Mucosa of descending colon (tissue), 3 donors: ENCODE measurements at regions not wholly inside any gene's neighbourhood (a gene's known extent, or its start where the extent isn't known, plus 50 kb on each side); places are given as distances from the start of the nearest gene placed in this dataset.

Experiments used
- ATAC-seq: fragments of 200-7000 bp; cut with Tn5 transposase; one replicate; pipeline ENCODE4 v1.9.1; 2020; ENCODE audit warnings: mild to moderate bottlenecking, moderate library complexity
- DNase-seq, 3 donors: peaks; one replicate each; pipeline ENCODE4 v3.0.0-alpha.2; 2020
- H3K36me3 ChIP-seq: fragments of 200-600 bp; one replicate; pipeline ENCODE4 v1.8.0; 2021; ENCODE audit warnings: low read depth, mild to moderate bottlenecking
- H3K4me1 ChIP-seq: fragments of 200-600 bp; one replicate; pipeline ENCODE4 v1.8.0; 2021; ENCODE audit warnings: low read depth, mild to moderate bottlenecking
- H3K4me3 ChIP-seq: fragments of 200-600 bp; one replicate; pipeline ENCODE4 v1.8.0; 2021; ENCODE audit warnings: mild to moderate bottlenecking
- H3K9me3 ChIP-seq: fragments of 200-600 bp; one replicate; pipeline ENCODE4 v1.8.0; 2021; ENCODE audit warnings: mild to moderate bottlenecking
- intact Hi-C, 2 donors: fragments of 100-400 bp; cut with DNase I in 1 of 2; cut with micrococcal nuclease in 1 of 2; formaldehyde crosslinking; loops; one replicate each; pipeline versions ENCODE4 v1.11.0 to v1.11.1; 2022; cut with DNase I, micrococcal nuclease
- TF ChIP-seq, protein P1 (sequence below): fragments of 200-600 bp; IDR thresholded peaks from one replicate; pipeline ENCODE4 v1.8.0; 2022; ENCODE audit warnings: antibody characterized with exemption, mild to moderate bottlenecking
- donor health status: DM: no; HTN: no; CAD: no; lungs with moderate emphysema.
- donor health status: DM: no; HTN: no; CAD: no.
- donor health status: DM: no; HTN: yes; CAD: no.

DNA sequence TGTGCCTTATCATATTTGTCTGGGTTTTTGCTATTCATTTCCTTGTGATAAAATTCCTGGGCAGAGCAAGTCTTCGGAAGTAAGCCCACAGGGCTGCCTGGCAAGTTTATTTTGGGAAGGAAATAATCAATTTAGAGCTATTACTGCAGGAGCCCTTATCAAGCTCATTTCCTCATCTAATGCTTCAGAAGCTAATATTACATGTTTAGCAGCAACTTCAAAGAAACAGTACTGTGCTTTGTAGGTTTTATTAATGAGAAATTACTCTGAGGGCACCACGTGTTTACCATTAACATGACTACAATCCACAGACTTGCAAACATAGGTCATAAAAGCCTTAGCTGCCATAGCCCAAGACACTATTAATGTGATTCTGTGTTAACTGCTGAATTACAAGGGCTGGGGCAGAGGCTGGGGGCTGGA is 540.0 kb downstream of the SPRY1 start:
- Histone ChIP-seq H3K9me3 (no peaks in the 10 kb centered on the region), H3K36me3 (no peaks in the 10 kb centered on the region), H3K4me1 (no peaks in the 10 kb centered on the region), H3K4me3 (no peak overlapping the region)
- intact Hi-C loops: no loop called here
- no peak for DNase-seq
- no peak for ATAC-seq
- TF ChIP-seq, protein P1, sequence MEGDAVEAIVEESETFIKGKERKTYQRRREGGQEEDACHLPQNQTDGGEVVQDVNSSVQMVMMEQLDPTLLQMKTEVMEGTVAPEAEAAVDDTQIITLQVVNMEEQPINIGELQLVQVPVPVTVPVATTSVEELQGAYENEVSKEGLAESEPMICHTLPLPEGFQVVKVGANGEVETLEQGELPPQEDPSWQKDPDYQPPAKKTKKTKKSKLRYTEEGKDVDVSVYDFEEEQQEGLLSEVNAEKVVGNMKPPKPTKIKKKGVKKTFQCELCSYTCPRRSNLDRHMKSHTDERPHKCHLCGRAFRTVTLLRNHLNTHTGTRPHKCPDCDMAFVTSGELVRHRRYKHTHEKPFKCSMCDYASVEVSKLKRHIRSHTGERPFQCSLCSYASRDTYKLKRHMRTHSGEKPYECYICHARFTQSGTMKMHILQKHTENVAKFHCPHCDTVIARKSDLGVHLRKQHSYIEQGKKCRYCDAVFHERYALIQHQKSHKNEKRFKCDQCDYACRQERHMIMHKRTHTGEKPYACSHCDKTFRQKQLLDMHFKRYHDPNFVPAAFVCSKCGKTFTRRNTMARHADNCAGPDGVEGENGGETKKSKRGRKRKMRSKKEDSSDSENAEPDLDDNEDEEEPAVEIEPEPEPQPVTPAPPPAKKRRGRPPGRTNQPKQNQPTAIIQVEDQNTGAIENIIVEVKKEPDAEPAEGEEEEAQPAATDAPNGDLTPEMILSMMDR: no peak

DNA sequence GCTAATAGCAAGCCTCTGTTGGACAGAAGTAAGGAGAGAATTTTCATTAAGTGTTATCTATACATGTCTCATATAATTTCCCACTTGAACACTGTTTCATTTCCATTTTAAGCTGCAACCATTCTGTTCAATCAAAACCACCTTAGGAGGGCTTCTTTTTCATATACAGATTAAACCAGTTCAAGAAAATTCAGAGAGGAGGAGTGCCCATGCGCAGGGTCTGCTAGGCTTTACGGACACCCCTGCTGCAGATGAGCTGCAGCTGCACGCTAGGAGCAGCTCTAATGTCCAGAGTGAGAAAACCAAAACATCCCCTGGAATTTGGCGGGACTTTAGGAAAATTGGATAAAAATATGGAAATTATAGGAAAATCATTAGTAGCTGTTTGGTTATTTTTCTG is 541.0 kb downstream of the SPRY1 start:
- intact Hi-C loops: no loop called here
- TF ChIP-seq, protein P1: no peak
- no peaks in the 10 kb centered on the region for H3K9me3 ChIP-seq
- no peaks in the 10 kb centered on the region for H3K4me1 ChIP-seq
- ATAC-seq (no peak), DNase-seq (no peak)
- H3K4me3 ChIP-seq: no peak overlapping the region
- H3K36me3 ChIP-seq: no peaks in the 10 kb centered on the region

DNA sequence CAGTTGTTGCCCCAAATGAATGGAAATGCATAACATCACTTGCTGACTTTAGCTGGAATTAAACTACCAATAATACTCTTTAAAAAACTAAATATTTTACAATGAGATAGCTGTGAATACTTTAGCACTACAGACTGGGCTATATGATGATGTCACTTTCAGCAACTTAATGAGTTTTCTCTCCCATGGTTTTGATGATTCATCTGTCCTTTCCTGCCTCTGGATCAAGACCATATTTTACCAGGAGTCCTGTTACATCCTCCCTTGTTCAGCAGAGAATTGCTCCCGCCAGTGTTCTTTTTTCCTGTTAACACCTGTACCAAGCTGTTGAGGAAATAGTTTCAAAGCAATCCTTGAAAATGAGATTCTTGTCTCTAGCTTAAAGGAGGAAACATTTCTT is 543.0 kb downstream of the SPRY1 start:
- Histone ChIP-seq H3K4me1 (no peaks in the 10 kb centered on the region), H3K36me3 (no peaks in the 10 kb centered on the region), H3K9me3 (no peaks in the 10 kb centered on the region), H3K4me3 (no peak overlapping the region)
- DNase-seq (no peak), ATAC-seq (no peak)
- TF ChIP-seq, protein P1: no peak
- intact Hi-C loops: no loop called here

DNA sequence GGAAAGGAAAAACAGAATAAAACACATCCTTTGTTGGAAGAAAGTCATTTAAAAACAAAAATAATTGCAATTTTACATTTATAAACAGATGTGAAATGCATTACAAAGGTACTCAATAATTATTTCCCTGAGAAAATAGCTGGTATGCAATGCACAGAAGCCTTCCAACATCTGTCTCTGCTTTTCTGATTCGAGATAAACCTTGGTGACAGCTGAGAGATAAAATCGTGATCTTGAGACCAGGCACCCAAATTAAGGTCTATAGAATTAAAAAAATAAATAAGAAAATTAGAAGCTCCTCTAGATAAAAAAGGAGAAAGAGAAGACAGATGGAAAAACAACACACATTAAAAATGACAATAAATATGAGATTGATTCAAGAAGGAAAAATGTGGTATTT is 544.0 kb downstream of the SPRY1 start:
- no peak for ATAC-seq
- TF ChIP-seq, protein P1: no peak
- Histone ChIP-seq H3K4me1 (no peaks in the 10 kb centered on the region), H3K9me3 (no peaks in the 10 kb centered on the region), H3K36me3 (no peaks in the 10 kb centered on the region), H3K4me3 (no peak overlapping the region)
- intact Hi-C loops: no loop called here
- no peak for DNase-seq

DNA sequence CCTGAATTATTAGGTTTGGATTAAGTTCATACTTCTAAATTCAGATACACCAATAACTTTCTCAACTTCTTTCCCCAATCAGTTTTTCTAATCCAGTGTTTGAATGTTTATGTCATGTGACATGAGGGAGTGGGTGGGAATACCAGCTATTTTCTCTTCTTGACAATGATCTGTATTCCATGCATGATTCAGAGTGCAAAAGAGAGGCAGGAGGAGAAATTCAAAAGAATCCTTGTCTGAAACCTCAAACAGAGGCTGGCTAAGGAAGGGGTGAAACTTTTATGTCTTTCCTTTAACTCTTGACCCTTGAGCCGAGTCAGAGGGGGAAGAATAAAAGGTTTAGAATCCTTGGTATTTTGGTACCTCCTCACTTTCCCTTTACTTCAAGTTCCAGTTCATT is 544.7 kb downstream of the SPRY1 start:
- Histone ChIP-seq H3K9me3 (no peaks in the 10 kb centered on the region), H3K4me3 (no peak overlapping the region), H3K36me3 (no peaks in the 10 kb centered on the region), H3K4me1 (no peaks in the 10 kb centered on the region)
- ATAC-seq (no peak), DNase-seq (no peak)
- intact Hi-C loops: no loop called here
- TF ChIP-seq, protein P1: no peak

DNA sequence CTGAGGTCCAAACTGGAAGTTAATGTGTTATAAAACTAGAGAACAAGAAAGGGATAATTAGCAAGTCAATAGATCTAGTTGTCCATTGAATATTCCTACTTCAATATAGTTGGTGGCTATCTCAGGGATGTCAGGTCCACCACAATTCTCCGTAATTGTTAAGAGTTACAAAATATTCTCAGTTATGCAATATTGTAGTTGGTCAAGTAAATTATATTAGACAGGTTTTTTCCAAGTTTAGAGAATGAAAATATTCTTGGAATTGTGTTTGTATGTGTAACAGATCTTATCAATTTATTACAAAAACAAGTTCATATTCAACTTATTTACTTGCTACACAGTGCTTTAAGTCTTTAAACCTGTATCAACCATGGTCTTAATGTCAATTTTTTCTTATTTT is 547.4 kb downstream of the SPRY1 start:
- no peak for ATAC-seq
- TF ChIP-seq, protein P1: no peak
- intact Hi-C loops: no loop called here

More for the DNA sequence above, 547.4 kb downstream of the SPRY1 start:
- no peaks in the 10 kb centered on the region for H3K9me3 ChIP-seq
- no peaks in the 10 kb centered on the region for H3K4me1 ChIP-seq
- H3K36me3 ChIP-seq: no peaks in the 10 kb centered on the region
- H3K4me3 ChIP-seq: no peak overlapping the region
- no peak for DNase-seq
